K562 (cell line): ENCODE measurements at regions not wholly inside any gene's neighbourhood (a gene's known extent, or its start where the extent isn't known, plus 50 kb on each side); places are given as distances from the start of the nearest gene placed in this dataset.

Experiments used
- ATAC-seq: fragments of 200-7000 bp; cut with Tn5 transposase; 3 replicates; pipeline ENCODE4 v1.9.1; 2020; ENCODE audit warnings: moderate library complexity
- BruUV-seq: library from RNA; stranded (reverse); fragments of 400-500 nt; replicated peaks from 2 replicates; lab custom pipeline; 2021; lab: Mats Ljungman, UMichigan
- CTCF ChIA-PET: fragments of 300-600 bp; formaldehyde crosslinking; extraction: SDS; loops from one replicate; lab custom pipeline; 2021; ENCODE audit warnings: low intra/inter-chr PET ratio; lab: Yijun Ruan, JAX
- POLR2A ChIA-PET: fragments of 300-600, 350-650 bp; sonication (Branson Sonifier 250); formaldehyde crosslinking; extraction: SDS; loops from one replicate; lab custom pipeline; 2021; ENCODE audit warnings: antibody characterized with exemption, inconsistent platforms; lab: Yijun Ruan, JAX
- DNase-seq, 4 experiments: peaks; one replicate each; pipeline versions ENCODE4 v3.0.0 to v3.0.0-alpha.2; 2011 to 2018; ENCODE audit warnings: low spot score in 3 of 4, mixed read lengths in 3 of 4; ENCODE audit errors: extremely low read depth in 1 of 4
- FAIRE-seq: peaks from 2 replicates; lab custom pipeline; 2011; peaks lifted over from hg19 to GRCh38; lab: Jason Lieb, UNC
- H2AFZ ChIP-seq: 2 replicates; pipeline ENCODE4 v1.6.0; 2011; ENCODE audit warnings: low read depth, low read length, control low read depth, inconsistent platforms
- H3K27ac ChIP-seq: fragments of 200-600 bp; 3 replicates; pipeline ENCODE4 v1.8.0; 2011; ENCODE audit warnings: low read depth, mild to moderate bottlenecking, control low read depth, inconsistent platforms, low read length, moderate library complexity, mixed read lengths; ENCODE audit errors: extremely low read depth
- H3K27me3 ChIP-seq, 2 experiments: fragments of 300-600 bp in 1 of 2; 2 replicates in 1 of 2; 3 replicates in 1 of 2; pipeline versions ENCODE4 v1.6.0 to v1.8.0; 2011; ENCODE audit warnings: inconsistent platforms in 2 of 2, low read length in 2 of 2, mild to moderate bottlenecking in 1 of 2, mixed read lengths in 1 of 2, moderate library complexity in 1 of 2; ENCODE audit not compliant: control insufficient read depth in 2 of 2, insufficient read depth in 2 of 2
- H3K36me3 ChIP-seq: fragments of 300-600 bp; 3 replicates; pipeline ENCODE4 v1.8.0; 2011; ENCODE audit warnings: mild to moderate bottlenecking, low read length, inconsistent platforms; ENCODE audit not compliant: control insufficient read depth, insufficient read depth
- H3K4me1 ChIP-seq, 2 experiments: fragments of 200-600 bp in 1 of 2; replicated peaks in 1 of 2; 2 replicates in 1 of 2; 3 replicates in 1 of 2; pipeline versions ENCODE4 v1.5.1 to v1.8.0; 2011; ENCODE audit warnings: inconsistent platforms in 2 of 2, low read length in 2 of 2, mild to moderate bottlenecking in 1 of 2, mixed read lengths in 1 of 2, moderate library complexity in 1 of 2; ENCODE audit not compliant: control insufficient read depth in 2 of 2, insufficient read depth in 2 of 2
- H3K4me2 ChIP-seq: 2 replicates; pipeline ENCODE4 v1.6.1; 2011; ENCODE audit warnings: low read length, control low read depth, inconsistent platforms, mixed read lengths; ENCODE audit not compliant: insufficient read depth
- H3K4me3 ChIP-seq: fragments of 200-600 bp; sonication (generic), shearing (Covaris generic); 2 replicates; pipeline ENCODE4 v1.5.1; 2016; ENCODE audit warnings: control low read depth, inconsistent platforms
- H3K79me2 ChIP-seq: fragments of 200-600 bp; 3 replicates; pipeline ENCODE4 v1.8.0; 2011; ENCODE audit warnings: low read length, inconsistent platforms; ENCODE audit not compliant: control insufficient read depth, insufficient read depth
- H3K9ac ChIP-seq, 2 experiments: 2 replicates each; pipeline versions ENCODE4 v1.6.0 to v1.6.1; 2011; ENCODE audit warnings: low read depth in 2 of 2, low read length in 2 of 2, control low read depth in 1 of 2, inconsistent platforms in 1 of 2, mild to moderate bottlenecking in 1 of 2, mixed read lengths in 1 of 2; ENCODE audit not compliant: insufficient read depth in 1 of 2
- H3K9me1 ChIP-seq: one replicate; pipeline ENCODE4 v1.6.0; 2011; ENCODE audit warnings: inconsistent platforms, mild to moderate bottlenecking, low read length, moderate library complexity; ENCODE audit not compliant: control insufficient read depth, insufficient read depth
- H3K9me3 ChIP-seq: replicated peaks from 2 replicates; pipeline ENCODE4 v1.5.1; 2011; ENCODE audit warnings: low read depth, low read length, inconsistent platforms; ENCODE audit not compliant: control insufficient read depth, insufficient read depth
- H4K20me1 ChIP-seq: replicated peaks from 2 replicates; pipeline ENCODE4 v1.6.1; 2011; ENCODE audit warnings: low read length, inconsistent platforms, mixed read lengths; ENCODE audit not compliant: control insufficient read depth, insufficient read depth
- ATF7 ChIP-seq: fragments of 450-650 bp; IDR thresholded peaks from 2 replicates; pipeline ENCODE4 v1.7.1; 2014; ENCODE audit warnings: mild to moderate bottlenecking, moderate library complexity
- FOXA1 ChIP-seq: fragments of 450-650 bp; IDR thresholded peaks from 2 replicates; pipeline ENCODE4 v1.6.1; 2016; ENCODE audit warnings: mild to moderate bottlenecking, borderline replicate concordance
- WGBS: fragments of 100-300 bp; shearing (Covaris generic); methylation state at CpG from one replicate; pipeline ENCODE4 v1.1.6; 2016; ENCODE audit warnings: low coverage, mixed read lengths; ENCODE audit not compliant: insufficient coverage; ENCODE audit errors: missing lambda C conversion rate; 5-methylcytosine and 5-hydroxymethylcytosine counted together
- in situ Hi-C: fragments of 300-500 bp; cut with MboI; formaldehyde crosslinking; loops from 4 replicates; pipeline ENCODE4 v1.15.0; 2018; ENCODE audit warnings: inconsistent platforms, mixed read lengths
- intact Hi-C: fragments of 100-400 bp; cut with micrococcal nuclease; formaldehyde crosslinking; loops from 2 replicates; pipeline ENCODE4 v1.14.2; 2022
- TF ChIP-seq, protein P1 (sequence below): sonication (generic); formaldehyde crosslinking; IDR thresholded peaks from 2 replicates; pipeline ENCODE4 v1.8.0; 2023; ENCODE audit warnings: mild to moderate bottlenecking, missing genetic modification reagents

DNA sequence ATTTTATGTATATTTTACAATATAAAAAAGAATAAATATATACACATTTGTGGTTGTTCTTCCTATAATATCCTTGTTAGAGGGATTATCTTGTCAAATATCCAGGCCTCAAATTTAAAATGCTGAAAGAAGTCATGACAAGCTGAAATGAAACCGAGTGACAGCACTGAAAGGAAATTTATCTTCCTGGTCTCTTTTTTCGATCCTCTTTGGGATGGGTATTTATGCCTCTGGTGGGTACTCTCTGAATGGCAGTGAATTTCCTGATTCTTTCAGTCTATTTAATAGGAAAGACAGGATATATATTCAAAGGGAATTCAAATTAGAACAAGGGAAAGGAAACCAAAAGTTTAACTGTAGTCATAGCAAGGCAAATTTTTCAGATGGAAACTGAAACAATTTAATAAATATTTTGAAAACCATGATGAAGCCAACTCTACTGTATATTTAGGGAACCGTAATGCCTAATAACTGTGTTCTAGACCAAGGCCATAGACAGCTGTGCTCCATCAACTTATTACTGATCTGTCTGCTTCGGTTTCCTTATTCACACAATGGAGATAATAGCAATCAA is 97.9 kb downstream of the DLEU7 start:
- H3K36me3 ChIP-seq = no peaks in the 10 kb centered on the region
- no peaks in the 10 kb centered on the region for H3K9me3 ChIP-seq
- in situ Hi-C loops = no loop called here
- TF ChIP-seq FOXA1 = no peak
- no peak for TF ChIP-seq ATF7
- TF ChIP-seq, protein P1, sequence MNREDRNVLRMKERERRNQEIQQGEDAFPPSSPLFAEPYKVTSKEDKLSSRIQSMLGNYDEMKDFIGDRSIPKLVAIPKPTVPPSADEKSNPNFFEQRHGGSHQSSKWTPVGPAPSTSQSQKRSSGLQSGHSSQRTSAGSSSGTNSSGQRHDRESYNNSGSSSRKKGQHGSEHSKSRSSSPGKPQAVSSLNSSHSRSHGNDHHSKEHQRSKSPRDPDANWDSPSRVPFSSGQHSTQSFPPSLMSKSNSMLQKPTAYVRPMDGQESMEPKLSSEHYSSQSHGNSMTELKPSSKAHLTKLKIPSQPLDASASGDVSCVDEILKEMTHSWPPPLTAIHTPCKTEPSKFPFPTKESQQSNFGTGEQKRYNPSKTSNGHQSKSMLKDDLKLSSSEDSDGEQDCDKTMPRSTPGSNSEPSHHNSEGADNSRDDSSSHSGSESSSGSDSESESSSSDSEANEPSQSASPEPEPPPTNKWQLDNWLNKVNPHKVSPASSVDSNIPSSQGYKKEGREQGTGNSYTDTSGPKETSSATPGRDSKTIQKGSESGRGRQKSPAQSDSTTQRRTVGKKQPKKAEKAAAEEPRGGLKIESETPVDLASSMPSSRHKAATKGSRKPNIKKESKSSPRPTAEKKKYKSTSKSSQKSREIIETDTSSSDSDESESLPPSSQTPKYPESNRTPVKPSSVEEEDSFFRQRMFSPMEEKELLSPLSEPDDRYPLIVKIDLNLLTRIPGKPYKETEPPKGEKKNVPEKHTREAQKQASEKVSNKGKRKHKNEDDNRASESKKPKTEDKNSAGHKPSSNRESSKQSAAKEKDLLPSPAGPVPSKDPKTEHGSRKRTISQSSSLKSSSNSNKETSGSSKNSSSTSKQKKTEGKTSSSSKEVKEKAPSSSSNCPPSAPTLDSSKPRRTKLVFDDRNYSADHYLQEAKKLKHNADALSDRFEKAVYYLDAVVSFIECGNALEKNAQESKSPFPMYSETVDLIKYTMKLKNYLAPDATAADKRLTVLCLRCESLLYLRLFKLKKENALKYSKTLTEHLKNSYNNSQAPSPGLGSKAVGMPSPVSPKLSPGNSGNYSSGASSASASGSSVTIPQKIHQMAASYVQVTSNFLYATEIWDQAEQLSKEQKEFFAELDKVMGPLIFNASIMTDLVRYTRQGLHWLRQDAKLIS (CRISPR knock-in tag) = no peak
- H2AFZ ChIP-seq = no peak overlapping the region
- H3K4me3 ChIP-seq = no peak overlapping the region
- H4K20me1 ChIP-seq = no peaks in the 10 kb centered on the region
- H3K27me3 ChIP-seq = no peaks in the 10 kb centered on the region; a peak in 2 of 5 replicates
- DNase-seq = no peak
- H3K4me1 ChIP-seq = no peaks in the 10 kb centered on the region
- FAIRE-seq = no peak
- 0% methylated on average over 4 of the region's 4 CpGs for WGBS
- BruUV-seq = no TSS peak
- ChIA-PET POLR2A (no interaction called here), CTCF (no interaction called here)
- intact Hi-C loops = no loop called here
- no peaks in the 10 kb centered on the region for H3K79me2 ChIP-seq
- H3K27ac ChIP-seq = no peak overlapping the region
- no peak overlapping the region for H3K4me2 ChIP-seq
- H3K9ac ChIP-seq = no peak overlapping the region
- H3K9me1 ChIP-seq = no peaks in the 10 kb centered on the region
- ATAC-seq = no peak
